Activated CD4-positive, alpha-beta memory T cell treated with anti-CD3 and anti-CD28 coated beads for 36 hours (primary cell): ENCODE measurements at regions not wholly inside any gene's neighbourhood (a gene's known extent, or its start where the extent isn't known, plus 50 kb on each side); places are given as distances from the start of the nearest gene placed in this dataset.

Experiments
- CTCF ChIA-PET: fragments of 350-600 bp; sonication (Branson Sonifier 250); formaldehyde crosslinking; loops from one replicate; lab custom pipeline; 2021; ENCODE audit warnings: antibody characterized with exemption, inconsistent platforms; lab: Charles Lee
- POLR2A ChIA-PET: fragments of 350-600 bp; sonication (Branson Sonifier 250); formaldehyde crosslinking; loops from one replicate; lab custom pipeline; 2021; ENCODE audit warnings: antibody characterized with exemption; lab: Charles Lee
- DNase-seq: peaks from one replicate; pipeline ENCODE4 v3.0.0-alpha.2; 2020
- H3K27ac Mint-ChIP-seq: one replicate; pipeline ENCODE4 v1.8.0; 2021; ENCODE audit warnings: mixed read lengths
- H3K27me3 Mint-ChIP-seq: one replicate; pipeline ENCODE4 v1.8.0; 2021; ENCODE audit warnings: mixed read lengths
- H3K36me3 Mint-ChIP-seq: one replicate; pipeline ENCODE4 v1.8.0; 2021; ENCODE audit warnings: mixed read lengths
- H3K4me1 Mint-ChIP-seq: one replicate; pipeline ENCODE4 v1.8.0; 2021; ENCODE audit warnings: low read depth, mixed read lengths
- H3K4me3 Mint-ChIP-seq: one replicate; pipeline ENCODE4 v1.8.0; 2021; ENCODE audit warnings: mild to moderate bottlenecking, mixed read lengths
- H3K9me3 Mint-ChIP-seq: one replicate; pipeline ENCODE4 v1.8.0; 2021; ENCODE audit warnings: mixed read lengths
- intact Hi-C: fragments of 100-400 bp; cut with micrococcal nuclease; formaldehyde crosslinking; loops from one replicate; pipeline ENCODE4 v1.15.1; 2023

GRCh38 chr13:39884166-39884565 lies 228.7 kb downstream of the COG6 start:
- ChIA-PET POLR2A (no interaction called here), CTCF (no interaction called here)
- no peak for DNase-seq
- Mint-ChIP-seq H3K4me1 (no peaks in the 10 kb centered on the region), H3K27ac (no peak overlapping the region), H3K9me3 (peaks cover 24% of the 10 kb centered on the region), H3K36me3 (peaks cover 3% of the 10 kb centered on the region), H3K27me3 (peaks cover 5% of the 10 kb centered on the region), H3K4me3 (no peak overlapping the region)
- intact Hi-C loops, result no loop called here

GRCh38 chr13:39886336-39886735 lies 230.9 kb downstream of the COG6 start:
- ChIA-PET POLR2A (no interaction called here), CTCF (no interaction called here)
- H3K9me3 Mint-ChIP-seq, result peaks cover 24% of the 10 kb centered on the region
- H3K4me1 Mint-ChIP-seq, result peaks cover 3% of the 10 kb centered on the region
- DNase-seq, result no peak
- H3K36me3 Mint-ChIP-seq, result peaks cover 3% of the 10 kb centered on the region
- peaks cover 2% of the 10 kb centered on the region for H3K27me3 Mint-ChIP-seq
- H3K27ac Mint-ChIP-seq, result no peak overlapping the region
- H3K4me3 Mint-ChIP-seq, result no peak overlapping the region
- intact Hi-C loops, result no loop called here

GRCh38 chr13:39887387-39887786 lies 231.9 kb downstream of the COG6 start:
- peaks cover 3% of the 10 kb centered on the region for H3K36me3 Mint-ChIP-seq
- ChIA-PET POLR2A (no interaction called here), CTCF (no interaction called here)

GRCh38 chr13:39888865-39889810 lies 233.7 kb downstream of the COG6 start:
- intact Hi-C loops, result no loop called here
- DNase-seq, result no peak
- H3K27ac Mint-ChIP-seq, result no peak overlapping the region
- no peaks in the 10 kb centered on the region for H3K36me3 Mint-ChIP-seq
- no peak overlapping the region for H3K4me3 Mint-ChIP-seq
- no peaks in the 10 kb centered on the region for H3K27me3 Mint-ChIP-seq
- ChIA-PET CTCF (no interaction called here), POLR2A (no interaction called here)
- peaks cover 26% of the 10 kb centered on the region for H3K4me1 Mint-ChIP-seq
- H3K9me3 Mint-ChIP-seq, result peaks cover 4% of the 10 kb centered on the region

More at GRCh38 chr13:39887387-39887786, 231.9 kb downstream of the COG6 start:
- Mint-ChIP-seq H3K4me1 (peaks cover 12% of the 10 kb centered on the region), H3K27ac (no peak overlapping the region), H3K4me3 (no peak overlapping the region), H3K27me3 (no peaks in the 10 kb centered on the region), H3K9me3 (peaks cover 18% of the 10 kb centered on the region)
- DNase-seq, result no peak
- intact Hi-C loops, result no loop called here

GRCh38 chr13:39890537-39890936 lies 235.1 kb downstream of the COG6 start:
- intact Hi-C loops, result no loop called here
- peaks cover 26% of the 10 kb centered on the region for H3K4me1 Mint-ChIP-seq
- DNase-seq, result no peak
- H3K27ac Mint-ChIP-seq, result no peak overlapping the region
- CTCF ChIA-PET, result no interaction called here
- POLR2A ChIA-PET, result interaction anchor here (1.3 kb wide), 1 partner anchor 106 kb away, joined by 3 read pairs; no protein-coding TSS in a partner anchor
- no peaks in the 10 kb centered on the region for H3K9me3 Mint-ChIP-seq
- no peaks in the 10 kb centered on the region for H3K36me3 Mint-ChIP-seq
- H3K27me3 Mint-ChIP-seq, result no peaks in the 10 kb centered on the region
- no peak overlapping the region for H3K4me3 Mint-ChIP-seq

- no peaks in the 10 kb centered on the region for H3K27me3 Mint-ChIP-seq
- H3K4me3 Mint-ChIP-seq, result no peak overlapping the region
- ChIA-PET POLR2A (no interaction called here), CTCF (interaction anchor here (0.6 to 1.5 kb wide), 4 partner anchors 49 to 877 kb away, joined by 3 to 6 read pairs (median 3); no protein-coding TSS in a partner anchor)
- H3K9me3 Mint-ChIP-seq, result no peaks in the 10 kb centered on the region
- peak overlapping the region; percentile 31 for H3K27ac Mint-ChIP-seq
- peaks cover 26% of the 10 kb centered on the region for H3K4me1 Mint-ChIP-seq
- peak; percentile 40 for DNase-seq
- no peaks in the 10 kb centered on the region for H3K36me3 Mint-ChIP-seq
- intact Hi-C loops, result no loop called here
Measured at GRCh38 chr13:39892721-39893685, 237.5 kb downstream of the COG6 start.

- H3K4me3 Mint-ChIP-seq, result no peak overlapping the region
- peaks cover 26% of the 10 kb centered on the region for H3K4me1 Mint-ChIP-seq
- H3K27ac Mint-ChIP-seq, result no peak overlapping the region
- intact Hi-C loops, result no loop called here
- ChIA-PET POLR2A (no interaction called here), CTCF (interaction anchor here (1.4 kb wide), 1 partner anchor 49 kb away, joined by 3 read pairs; no protein-coding TSS in a partner anchor)
- H3K36me3 Mint-ChIP-seq, result no peaks in the 10 kb centered on the region
- no peaks in the 10 kb centered on the region for H3K27me3 Mint-ChIP-seq
- DNase-seq, result no peak
- no peaks in the 10 kb centered on the region for H3K9me3 Mint-ChIP-seq
Measured at GRCh38 chr13:39893808-39894207, 238.3 kb downstream of the COG6 start.

- Mint-ChIP-seq H3K4me3 (no peak overlapping the region), H3K27ac (no peak overlapping the region), H3K36me3 (no peaks in the 10 kb centered on the region), H3K9me3 (no peaks in the 10 kb centered on the region), H3K4me1 (peaks cover 26% of the 10 kb centered on the region), H3K27me3 (no peaks in the 10 kb centered on the region)
- ChIA-PET POLR2A (interaction anchor here (0.6 kb wide), 1 partner anchor 956 kb away, joined by 3 read pairs; no protein-coding TSS in a partner anchor), CTCF (interaction anchor here (1.0 kb wide), 1 partner anchor 118 kb away, joined by 3 read pairs; no protein-coding TSS in a partner anchor)
- DNase-seq, result no peak
- intact Hi-C loops, result no loop called here
Measured at GRCh38 chr13:39894586-39894985, 239.1 kb downstream of the COG6 start.

GRCh38 chr13:39895254-39895653 lies 239.8 kb downstream of the COG6 start:
- peaks cover 26% of the 10 kb centered on the region for H3K4me1 Mint-ChIP-seq
- H3K27me3 Mint-ChIP-seq, result no peaks in the 10 kb centered on the region
- intact Hi-C loops, result no loop called here
- POLR2A ChIA-PET, result interaction anchor here (0.6 kb wide), 1 partner anchor 957 kb away, joined by 3 read pairs; no protein-coding TSS in a partner anchor
- no peaks in the 10 kb centered on the region for H3K36me3 Mint-ChIP-seq
- CTCF ChIA-PET, result interaction anchor here (1.0 kb wide), 1 partner anchor 118 kb away, joined by 3 read pairs; no protein-coding TSS in a partner anchor
- no peak for DNase-seq
- H3K9me3 Mint-ChIP-seq, result no peaks in the 10 kb centered on the region
- no peak overlapping the region for H3K4me3 Mint-ChIP-seq
- H3K27ac Mint-ChIP-seq, result no peak overlapping the region

GRCh38 chr13:39897636-39898035 lies 242.2 kb downstream of the COG6 start:
- no peaks in the 10 kb centered on the region for H3K27me3 Mint-ChIP-seq
- ChIA-PET POLR2A (no interaction called here), CTCF (no interaction called here)
- H3K4me3 Mint-ChIP-seq, result no peak overlapping the region
- H3K9me3 Mint-ChIP-seq, result no peaks in the 10 kb centered on the region
- DNase-seq, result no peak
- H3K36me3 Mint-ChIP-seq, result no peaks in the 10 kb centered on the region
- H3K27ac Mint-ChIP-seq, result no peak overlapping the region
- intact Hi-C loops, result no loop called here
- H3K4me1 Mint-ChIP-seq, result peaks cover 11% of the 10 kb centered on the region

- H3K36me3 Mint-ChIP-seq, result no peaks in the 10 kb centered on the region
- H3K4me3 Mint-ChIP-seq, result no peak overlapping the region
- DNase-seq, result no peak
- ChIA-PET CTCF (no interaction called here), POLR2A (no interaction called here)
- no peaks in the 10 kb centered on the region for H3K27me3 Mint-ChIP-seq
- H3K27ac Mint-ChIP-seq, result no peak overlapping the region
- no peaks in the 10 kb centered on the region for H3K4me1 Mint-ChIP-seq
- intact Hi-C loops, result no loop called here
- H3K9me3 Mint-ChIP-seq, result no peaks in the 10 kb centered on the region
Measured at GRCh38 chr13:39900106-39900750, 244.8 kb downstream of the COG6 start.
